Body of pancreas (tissue), 4 donors: ENCODE measurements at regions not wholly inside any gene's neighbourhood (a gene's known extent, or its start where the extent isn't known, plus 50 kb on each side); places are given as distances from the start of the nearest gene placed in this dataset.

ENCODE experiments used
- ATAC-seq: fragments of 150-250 bp; one replicate; pipeline ENCODE4 v1.9.1; 2016
- DNase-seq, 4 donors: peaks; one replicate each; pipeline ENCODE4 v3.0.0-alpha.2; 2019
- H3K27ac ChIP-seq, 4 donors: fragments of 200-600 bp; sonication (generic); 1 replicate in 3 of 4; 2 replicates in 1 of 4; pipeline versions ENCODE4 v1.5.1 to v1.6.1; 2016 to 2019; ENCODE audit warnings: mild to moderate bottlenecking in 1 of 4, mixed read lengths in 1 of 4, moderate library complexity in 1 of 4
- H3K27me3 ChIP-seq, 2 donors: fragments of 200-600 bp; sonication (generic); one replicate each; pipeline ENCODE4 v1.6.0; 2016; ENCODE audit warnings: mild to moderate bottlenecking in 1 of 2
- H3K36me3 ChIP-seq, 2 donors: fragments of 200-600 bp; sonication (generic); replicated peaks in 1 of 2; 2 replicates each; pipeline ENCODE4 v1.5.1; 2016; ENCODE audit warnings: low read depth in 2 of 2; ENCODE audit not compliant: insufficient read depth in 1 of 2
- H3K4me1 ChIP-seq: fragments of 200-600 bp; sonication (generic); one replicate; pipeline ENCODE4 v1.6.0; 2016
- H3K4me3 ChIP-seq, 2 donors: fragments of 200-600 bp; sonication (generic); 1 replicate in 1 of 2; 2 replicates in 1 of 2; pipeline ENCODE4 v1.5.1; 2016 to 2019
- H3K9me3 ChIP-seq, 3 donors: fragments of 200-600 bp; sonication (generic); 1 replicate in 2 of 3; 2 replicates in 1 of 3; pipeline ENCODE4 v1.5.1; 2016
- POLR2A ChIP-seq, 3 donors: fragments of 450-650 bp; IDR thresholded peaks; one replicate each; pipeline ENCODE4 v1.6.1; 2016; ENCODE audit warnings: antibody characterized with exemption in 3 of 3, mild to moderate bottlenecking in 2 of 3
- WGBS, 2 donors: methylation state at CpG; one replicate each; pipeline ENCODE4 v1.1.5; 2017; 5-methylcytosine and 5-hydroxymethylcytosine counted together
- intact Hi-C: fragments of 100-400 bp; cut with DNase I; formaldehyde crosslinking; loops from one replicate; pipeline ENCODE4 v1.15.1; 2023
- TF ChIP-seq, protein P1 (sequence below), 7 experiments: fragments of 450-650 bp in 4 of 7; fragments of 200-600 bp in 3 of 7; sonication (generic) in 3 of 7; IDR thresholded peaks; one replicate each; pipeline ENCODE4 v1.5.1; 2016 to 2019; ENCODE audit warnings: antibody characterized with exemption in 7 of 7

DNA sequence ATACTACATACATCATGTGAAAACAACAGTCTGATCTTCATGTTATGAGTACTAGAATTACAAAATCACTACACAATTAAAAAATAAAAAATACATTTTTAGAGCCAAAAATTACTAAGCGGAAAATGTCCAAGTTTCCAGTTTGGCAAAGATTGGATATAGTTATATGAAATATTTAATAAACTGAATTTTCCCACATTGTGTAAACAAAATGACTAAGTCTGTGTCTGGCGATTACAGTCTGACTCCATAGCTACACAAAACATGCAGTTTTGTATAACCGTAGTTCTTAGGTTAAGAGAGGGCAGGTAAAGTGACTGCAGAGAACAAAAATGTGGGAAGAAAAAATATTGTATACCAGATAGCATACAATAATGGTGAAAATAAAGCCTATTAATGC is 59.2 kb upstream of the TMEM47 start:
- H3K27ac ChIP-seq, result no peak overlapping the region
- WGBS, 2 donors, result 55 to 60% methylated on average over 3 of the region's 3 CpGs
- no peak overlapping the region for H3K4me3 ChIP-seq
- ATAC-seq, result no peak
- H3K27me3 ChIP-seq, result no peaks in the 10 kb centered on the region
- DNase-seq, result no peak
- no peaks in the 10 kb centered on the region for H3K9me3 ChIP-seq
- no peak for TF ChIP-seq POLR2A (IDR thresholded peaks at IDR 0.05)
- TF ChIP-seq, protein P1, sequence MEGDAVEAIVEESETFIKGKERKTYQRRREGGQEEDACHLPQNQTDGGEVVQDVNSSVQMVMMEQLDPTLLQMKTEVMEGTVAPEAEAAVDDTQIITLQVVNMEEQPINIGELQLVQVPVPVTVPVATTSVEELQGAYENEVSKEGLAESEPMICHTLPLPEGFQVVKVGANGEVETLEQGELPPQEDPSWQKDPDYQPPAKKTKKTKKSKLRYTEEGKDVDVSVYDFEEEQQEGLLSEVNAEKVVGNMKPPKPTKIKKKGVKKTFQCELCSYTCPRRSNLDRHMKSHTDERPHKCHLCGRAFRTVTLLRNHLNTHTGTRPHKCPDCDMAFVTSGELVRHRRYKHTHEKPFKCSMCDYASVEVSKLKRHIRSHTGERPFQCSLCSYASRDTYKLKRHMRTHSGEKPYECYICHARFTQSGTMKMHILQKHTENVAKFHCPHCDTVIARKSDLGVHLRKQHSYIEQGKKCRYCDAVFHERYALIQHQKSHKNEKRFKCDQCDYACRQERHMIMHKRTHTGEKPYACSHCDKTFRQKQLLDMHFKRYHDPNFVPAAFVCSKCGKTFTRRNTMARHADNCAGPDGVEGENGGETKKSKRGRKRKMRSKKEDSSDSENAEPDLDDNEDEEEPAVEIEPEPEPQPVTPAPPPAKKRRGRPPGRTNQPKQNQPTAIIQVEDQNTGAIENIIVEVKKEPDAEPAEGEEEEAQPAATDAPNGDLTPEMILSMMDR (IDR thresholded peaks at IDR 0.05), result no peak
- no peaks in the 10 kb centered on the region for H3K4me1 ChIP-seq
- intact Hi-C loops, result no loop called here
- H3K36me3 ChIP-seq, result no peaks in the 10 kb centered on the region

DNA sequence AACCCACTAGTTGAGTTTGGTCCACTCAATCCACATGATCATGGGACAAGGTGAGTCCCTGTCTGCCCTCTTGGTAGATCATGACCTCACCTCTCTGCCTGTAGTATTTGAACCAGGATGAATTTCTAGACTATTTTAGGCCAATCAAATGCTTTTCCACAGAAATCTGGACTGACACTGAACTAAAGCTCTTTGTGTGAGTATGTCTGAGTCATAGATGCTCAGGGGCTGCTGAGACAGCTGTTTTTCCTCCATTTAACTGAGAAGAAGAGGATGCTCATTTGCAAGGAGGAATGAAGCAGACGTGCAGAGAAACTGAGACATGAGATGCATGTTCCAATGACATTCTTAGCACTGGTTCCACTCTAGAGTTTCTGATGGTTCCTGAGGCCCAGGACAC is 77.3 kb upstream of the TMEM47 start:
- ATAC-seq, result no peak
- no peaks in the 10 kb centered on the region for H3K4me1 ChIP-seq
- 33 to 73% methylated on average over 1 of the region's 1 CpG for WGBS, 2 donors
- no peaks in the 10 kb centered on the region for H3K27me3 ChIP-seq
- TF ChIP-seq POLR2A (IDR thresholded peaks at IDR 0.05), result no peak
- TF ChIP-seq, protein P1 (IDR thresholded peaks at IDR 0.05), result no peak
- no peak for DNase-seq
- no peaks in the 10 kb centered on the region for H3K9me3 ChIP-seq
- H3K36me3 ChIP-seq, result no peaks in the 10 kb centered on the region
- H3K4me3 ChIP-seq, result no peak overlapping the region
- no peak overlapping the region for H3K27ac ChIP-seq
- intact Hi-C loops, result no loop called here

DNA sequence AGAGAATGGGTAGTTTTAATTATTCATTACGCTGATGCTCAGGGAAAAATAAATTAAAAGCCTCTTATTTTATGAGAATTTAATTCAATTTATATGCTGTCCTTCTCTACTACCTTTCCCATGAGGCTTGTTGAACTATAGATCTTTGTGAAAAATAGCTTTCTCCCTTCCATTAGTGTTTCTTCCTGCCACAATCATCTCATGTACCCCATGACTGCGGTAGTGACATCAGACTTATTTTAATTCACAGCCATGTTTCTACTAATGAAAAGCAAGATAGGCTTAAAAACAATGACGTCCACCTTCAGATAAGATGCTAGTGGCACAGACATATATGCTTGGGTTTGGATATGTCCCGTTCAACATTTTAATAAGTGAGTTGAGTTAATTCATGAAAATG is 87.4 kb upstream of the TMEM47 start:
- no peaks in the 10 kb centered on the region for H3K9me3 ChIP-seq
- no peaks in the 10 kb centered on the region for H3K27me3 ChIP-seq
- DNase-seq (no peak), ATAC-seq (no peak)
- no peak overlapping the region for H3K27ac ChIP-seq
- H3K4me3 ChIP-seq, result no peak overlapping the region
- TF ChIP-seq, protein P1 (IDR thresholded peaks at IDR 0.05), result no peak
- TF ChIP-seq POLR2A (IDR thresholded peaks at IDR 0.05), result no peak
- WGBS, 2 donors, result 59 to 71% methylated on average over 4 of the region's 4 CpGs
- H3K36me3 ChIP-seq, result no peaks in the 10 kb centered on the region
- no peaks in the 10 kb centered on the region for H3K4me1 ChIP-seq
- intact Hi-C loops, result no loop called here

DNA sequence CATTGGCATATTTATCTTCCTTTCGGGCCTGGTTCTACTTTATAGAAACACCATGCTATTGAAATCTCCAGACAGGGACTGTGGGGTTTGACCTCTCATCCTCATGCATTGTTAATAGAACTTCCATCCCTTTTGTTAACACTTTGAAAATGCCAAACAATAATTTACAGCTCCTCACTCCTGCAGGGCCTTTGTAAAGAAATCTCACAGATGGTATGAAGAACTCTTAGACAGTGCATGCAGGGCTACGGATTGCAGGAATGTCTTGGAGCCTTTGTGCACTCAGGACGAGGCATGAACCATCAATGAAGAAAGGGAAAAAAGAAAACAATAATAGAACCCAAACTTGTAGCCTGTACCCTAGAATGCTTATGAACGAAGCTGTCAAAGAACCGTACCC is 92.8 kb upstream of the TMEM47 start:
- H3K9me3 ChIP-seq, result no peaks in the 10 kb centered on the region
- no peaks in the 10 kb centered on the region for H3K36me3 ChIP-seq
- no peak overlapping the region for H3K27ac ChIP-seq
- WGBS, 2 donors, result 48 to 56% methylated on average over 5 of the region's 5 CpGs
- no peak for DNase-seq
- intact Hi-C loops, result no loop called here
- ATAC-seq, result no peak
- TF ChIP-seq, protein P1 (IDR thresholded peaks at IDR 0.05), result no peak
- no peak for TF ChIP-seq POLR2A (IDR thresholded peaks at IDR 0.05)
- H3K4me3 ChIP-seq, result no peak overlapping the region
- no peaks in the 10 kb centered on the region for H3K27me3 ChIP-seq
- H3K4me1 ChIP-seq, result no peaks in the 10 kb centered on the region

DNA sequence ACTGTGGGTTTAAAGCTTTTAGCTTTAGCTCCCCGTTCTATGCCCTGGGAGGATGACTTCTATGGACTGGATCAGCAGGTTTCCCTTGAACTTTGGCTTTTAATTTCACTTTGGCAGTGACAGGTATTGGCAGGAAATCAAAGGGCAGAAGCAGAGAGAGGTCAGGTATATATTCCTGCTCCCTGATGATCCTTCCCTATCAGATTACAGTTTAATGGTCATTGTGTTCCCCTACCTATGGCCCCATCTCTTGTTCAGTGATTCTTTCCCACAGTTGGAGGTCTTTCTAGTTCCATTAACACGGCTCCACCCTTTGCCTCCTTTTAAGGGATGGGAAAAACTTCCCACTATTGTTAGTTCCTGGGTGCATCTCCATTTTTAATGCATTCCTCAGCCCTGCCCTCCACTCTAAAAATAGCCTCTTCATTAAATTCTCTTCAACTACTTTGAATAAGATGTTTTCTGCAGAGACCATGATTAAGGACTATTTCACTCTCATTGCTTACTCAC is 107.8 kb upstream of the TMEM47 start:
- intact Hi-C loops, result no loop called here
- H3K36me3 ChIP-seq, result no peaks in the 10 kb centered on the region
- 34 to 46% methylated on average over 2 of the region's 2 CpGs for WGBS, 2 donors

More for the DNA sequence above, 107.8 kb upstream of the TMEM47 start:
- ATAC-seq (no peak), DNase-seq (no peak)
- Histone ChIP-seq H3K4me1 (no peaks in the 10 kb centered on the region), H3K9me3 (no peaks in the 10 kb centered on the region), H3K4me3 (no peak overlapping the region), H3K27ac (no peak overlapping the region), H3K27me3 (no peaks in the 10 kb centered on the region)
- TF ChIP-seq, protein P1 (IDR thresholded peaks at IDR 0.05), result no peak
- no peak for TF ChIP-seq POLR2A (IDR thresholded peaks at IDR 0.05)
